Activated CD4-positive, alpha-beta T cell treated with anti-CD3 and anti-CD28 coated beads, Interleukin-2, amount 50 U/mL, for 24 hours (primary cell): ENCODE measurements at regions not wholly inside any gene's neighbourhood (a gene's known extent, or its start where the extent isn't known, plus 50 kb on each side); places are given as distances from the start of the nearest gene placed in this dataset.

Experiments
- DNase-seq, 2 donors: peaks; one replicate each; pipeline ENCODE4 v3.0.0-alpha.2; 2020; ENCODE audit warnings: low read depth in 1 of 2, low spot score in 1 of 2

- DNase-seq, result no peak
Measured at GRCh38 chr10:1972406-1972805, 235.1 kb upstream of the ADARB2 start.

GRCh38 chr10:1968257-1969033, 231.1 kb upstream of the ADARB2 start:
- DNase-seq, result no peak

GRCh38 chr10:1966712-1967376, 229.5 kb upstream of the ADARB2 start:
- no peak for DNase-seq

GRCh38 chr10:1964476-1964875, 227.2 kb upstream of the ADARB2 start:
- no peak for DNase-seq

- no peak for DNase-seq
Measured at GRCh38 chr10:1963341-1963740, 226.0 kb upstream of the ADARB2 start.

- DNase-seq, result no peak
Measured at GRCh38 chr10:1961989-1962388, 224.7 kb upstream of the ADARB2 start.

GRCh38 chr10:1960982-1961381, 223.7 kb upstream of the ADARB2 start:
- DNase-seq, result no peak

- DNase-seq, result no peak
Measured at GRCh38 chr10:1957057-1957456, 219.7 kb upstream of the ADARB2 start.

GRCh38 chr10:1954300-1954699, 217.0 kb upstream of the ADARB2 start:
- no peak for DNase-seq

- no peak for DNase-seq
Measured at GRCh38 chr10:1952126-1953095, 215.1 kb upstream of the ADARB2 start.

GRCh38 chr10:1950803-1951495, 213.6 kb upstream of the ADARB2 start:
- no peak for DNase-seq

GRCh38 chr10:1947464-1948003, 210.2 kb upstream of the ADARB2 start:
- no peak for DNase-seq

- no peak for DNase-seq
Measured at GRCh38 chr10:1944487-1944886, 207.2 kb upstream of the ADARB2 start.

- DNase-seq, result no peak
Measured at GRCh38 chr10:1942478-1942877, 205.2 kb upstream of the ADARB2 start.

GRCh38 chr10:1939016-1939415, 201.7 kb upstream of the ADARB2 start:
- DNase-seq, result peak; percentile 67 to 76

- peak; percentile 43 to 51 for DNase-seq
Measured at GRCh38 chr10:1938317-1938716, 201.0 kb upstream of the ADARB2 start.

- DNase-seq, result no peak
Measured at GRCh38 chr10:1935912-1936311, 198.6 kb upstream of the ADARB2 start.

- DNase-seq, result no peak
Measured at GRCh38 chr10:1933215-1933614, 195.9 kb upstream of the ADARB2 start.

- DNase-seq, result no peak
Measured at GRCh38 chr10:1932692-1933094, 195.4 kb upstream of the ADARB2 start.

GRCh38 chr10:1928606-1929005, 191.3 kb upstream of the ADARB2 start:
- no peak for DNase-seq

- DNase-seq, result no peak
Measured at GRCh38 chr10:1923998-1924397, 186.7 kb upstream of the ADARB2 start.
